Lower lobe of right lung (tissue), 2 donors: ENCODE measurements at regions not wholly inside any gene's neighbourhood (a gene's known extent, or its start where the extent isn't known, plus 50 kb on each side); places are given as distances from the start of the nearest gene placed in this dataset.

Source experiments
- ATAC-seq, 2 donors: fragments of 200-7000 bp; cut with Tn5 transposase; one replicate each; pipeline ENCODE4 v1.9.1; 2020 to 2022; ENCODE audit warnings: mild to moderate bottlenecking in 2 of 2, moderate library complexity in 2 of 2
- DNase-seq: peaks from one replicate; pipeline ENCODE4 v3.0.0-alpha.2; 2020
- H3K27ac ChIP-seq: fragments of 200-600 bp; one replicate; pipeline ENCODE4 v1.8.0; 2022
- H3K27me3 ChIP-seq: fragments of 200-600 bp; one replicate; pipeline ENCODE4 v1.8.0; 2022; ENCODE audit warnings: low read depth
- H3K36me3 ChIP-seq: fragments of 200-600 bp; one replicate; pipeline ENCODE4 v1.8.0; 2022; ENCODE audit warnings: mild to moderate bottlenecking
- H3K4me1 ChIP-seq: fragments of 200-600 bp; one replicate; pipeline ENCODE4 v1.8.0; 2022
- H3K4me3 ChIP-seq: fragments of 200-600 bp; one replicate; pipeline ENCODE4 v1.8.0; 2022; ENCODE audit warnings: mild to moderate bottlenecking
- H3K9me3 ChIP-seq: fragments of 200-600 bp; one replicate; pipeline ENCODE4 v1.8.0; 2022
- CTCF ChIP-seq: fragments of 200-600 bp; IDR thresholded peaks from one replicate; pipeline ENCODE4 v1.8.0; 2022; ENCODE audit warnings: antibody characterized with exemption, mild to moderate bottlenecking
- intact Hi-C: fragments of 100-400 bp; cut with DNase I; formaldehyde crosslinking; loops from one replicate; pipeline ENCODE4 v1.11.0; 2022
- donor health status: DM: no; HTN: yes; CAD: no; lungs with severe emphysema.

DNA sequence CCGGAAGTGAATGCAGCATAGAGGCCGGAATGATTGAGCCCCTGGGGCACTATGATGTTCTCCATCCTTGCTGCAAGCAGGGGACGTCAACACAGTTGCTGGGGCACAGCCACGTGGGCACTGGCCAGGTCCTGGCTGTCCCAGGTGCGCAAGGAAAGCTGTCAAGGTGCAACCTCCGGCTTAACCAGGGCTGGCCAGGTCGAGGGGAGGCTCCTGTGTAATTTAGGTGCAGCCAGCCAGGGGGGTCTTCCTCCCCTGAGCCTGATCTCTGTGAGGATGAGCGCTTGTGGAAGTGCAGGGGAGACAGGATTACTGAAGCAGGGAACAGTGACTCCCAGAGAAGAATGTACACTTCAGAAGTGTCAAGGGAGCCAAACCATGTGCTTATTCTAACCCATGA lies 852.8 kb upstream of the TMEM132C start:
- no peak overlapping the region for H3K27ac ChIP-seq
- H3K4me1 ChIP-seq, result no peaks in the 10 kb centered on the region
- DNase-seq, result no peak
- intact Hi-C loops, result no loop called here
- no peak overlapping the region for H3K4me3 ChIP-seq
- no peaks in the 10 kb centered on the region for H3K27me3 ChIP-seq
- no peaks in the 10 kb centered on the region for H3K9me3 ChIP-seq
- peak in 1 of 2 donors; percentile 15 for ATAC-seq
- no peak for TF ChIP-seq CTCF
- H3K36me3 ChIP-seq, result no peaks in the 10 kb centered on the region

DNA sequence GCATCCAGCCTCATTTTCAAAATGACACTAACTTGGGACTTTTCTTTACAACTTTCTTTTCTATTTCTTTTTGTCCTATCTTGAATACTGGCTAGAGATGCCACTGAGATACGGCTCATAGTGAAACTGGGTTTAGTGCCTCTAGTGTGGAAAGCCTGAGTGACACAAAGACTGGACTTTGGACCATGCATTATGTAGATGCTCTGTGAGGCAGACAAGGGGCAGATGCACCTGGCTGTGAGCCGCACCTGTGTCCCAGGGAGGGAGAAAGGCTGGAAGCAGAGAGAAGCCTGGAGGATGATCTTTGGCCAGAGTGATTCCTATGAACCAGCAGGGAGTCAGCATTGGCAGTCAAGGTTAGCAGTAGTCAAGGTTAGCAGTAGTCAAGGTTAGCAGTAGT lies 852.3 kb upstream of the TMEM132C start:
- Histone ChIP-seq H3K27ac (no peak overlapping the region), H3K27me3 (no peaks in the 10 kb centered on the region), H3K9me3 (no peaks in the 10 kb centered on the region), H3K4me1 (no peaks in the 10 kb centered on the region), H3K36me3 (no peaks in the 10 kb centered on the region), H3K4me3 (no peak overlapping the region)
- DNase-seq, result no peak
- intact Hi-C loops, result no loop called here
- ATAC-seq, result no peak
- TF ChIP-seq CTCF, result no peak

GRCh38 chr12:127416796-127417195 lies 850.2 kb upstream of the TMEM132C start:
- TF ChIP-seq CTCF, result no peak
- ATAC-seq (no peak), DNase-seq (no peak)
- intact Hi-C loops, result no loop called here
- no peak overlapping the region for H3K27ac ChIP-seq
- H3K36me3 ChIP-seq, result no peaks in the 10 kb centered on the region
- no peaks in the 10 kb centered on the region for H3K27me3 ChIP-seq
- H3K4me1 ChIP-seq, result no peaks in the 10 kb centered on the region
- H3K4me3 ChIP-seq, result no peak overlapping the region
- no peaks in the 10 kb centered on the region for H3K9me3 ChIP-seq

DNA sequence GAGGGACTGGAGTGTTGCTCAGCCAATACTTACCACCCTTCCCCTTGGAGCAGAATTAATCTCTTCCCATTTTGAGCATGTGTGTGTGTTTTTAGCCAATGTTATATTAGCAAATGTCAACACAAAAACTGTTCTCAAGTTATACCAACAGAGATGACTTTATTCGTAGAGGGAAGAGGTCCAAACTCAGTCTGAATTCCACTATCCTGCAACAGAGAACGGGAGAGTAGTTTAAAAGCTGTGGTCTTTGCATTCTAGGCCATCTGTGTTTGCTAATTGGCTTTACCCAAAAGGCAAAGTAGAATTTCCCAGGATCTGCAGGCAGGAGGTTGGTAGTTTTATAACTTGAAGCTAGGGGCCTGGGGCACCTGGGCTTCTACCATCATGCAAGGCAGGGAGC lies 847.9 kb upstream of the TMEM132C start:
- no peak overlapping the region for H3K4me3 ChIP-seq
- no peaks in the 10 kb centered on the region for H3K27me3 ChIP-seq
- no peaks in the 10 kb centered on the region for H3K36me3 ChIP-seq
- TF ChIP-seq CTCF, result no peak
- H3K9me3 ChIP-seq, result no peaks in the 10 kb centered on the region
- ATAC-seq (no peak), DNase-seq (no peak)
- no peak overlapping the region for H3K27ac ChIP-seq
- intact Hi-C loops, result no loop called here
- H3K4me1 ChIP-seq, result no peaks in the 10 kb centered on the region

- Histone ChIP-seq H3K4me3 (no peak overlapping the region), H3K27ac (no peak overlapping the region), H3K4me1 (no peaks in the 10 kb centered on the region), H3K27me3 (no peaks in the 10 kb centered on the region), H3K36me3 (no peaks in the 10 kb centered on the region), H3K9me3 (no peaks in the 10 kb centered on the region)
- intact Hi-C loops, result no loop called here
- no peak for DNase-seq
- no peak for TF ChIP-seq CTCF
- no peak for ATAC-seq
Measured at GRCh38 chr12:127421614-127422013, 845.4 kb upstream of the TMEM132C start.

DNA sequence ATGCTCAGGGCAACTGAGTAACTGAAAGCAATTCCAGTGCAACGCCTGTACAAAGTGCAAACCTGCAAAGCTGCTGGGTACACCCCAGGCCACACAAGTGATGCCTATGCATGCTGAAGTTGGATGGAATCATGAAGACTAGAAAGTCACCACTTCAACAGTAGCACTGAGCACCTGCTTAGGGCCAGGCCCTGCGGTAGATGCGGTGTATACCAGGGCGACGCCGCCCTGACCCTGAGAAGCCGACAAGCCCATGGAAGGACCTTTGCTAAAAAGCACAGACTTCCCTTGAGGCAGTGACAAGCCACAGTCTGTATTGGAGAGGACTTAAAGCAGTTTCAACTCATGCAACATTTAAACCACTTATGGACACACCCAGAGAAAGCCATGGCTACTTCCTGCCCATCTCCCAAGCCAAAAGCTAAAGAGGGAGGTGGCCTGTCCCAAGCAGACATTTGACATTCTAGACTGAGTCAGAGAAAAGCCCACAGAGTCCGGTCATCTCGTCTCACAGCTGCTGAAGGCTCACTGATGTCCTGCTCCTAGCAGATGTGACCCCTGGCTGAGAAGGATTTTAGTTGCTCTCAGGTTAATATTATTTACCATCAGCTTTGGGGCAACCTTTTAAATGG lies 843.9 kb upstream of the TMEM132C start:
- intact Hi-C loops, result no loop called here
- no peaks in the 10 kb centered on the region for H3K9me3 ChIP-seq
- DNase-seq, result no peak
- H3K27ac ChIP-seq, result no peak overlapping the region
- no peak overlapping the region for H3K4me3 ChIP-seq
- H3K4me1 ChIP-seq, result no peaks in the 10 kb centered on the region
- ATAC-seq, result no peak
- TF ChIP-seq CTCF, result no peak
- no peaks in the 10 kb centered on the region for H3K27me3 ChIP-seq
- H3K36me3 ChIP-seq, result no peaks in the 10 kb centered on the region
